ENCODE measurements at regions not wholly inside any gene's neighbourhood (a gene's known extent, or its start where the extent isn't known, plus 50 kb on each side); places are given as distances from the start of the nearest gene placed in this dataset.

GRCh38 chr5:61970218-61970617 lies 335.8 kb upstream of the KIF2A start:
- no peak for TF ChIP-seq CTCF (IDR thresholded peaks at IDR 0.05)
- no peak for ATAC-seq (ENCODE audit: low FRiP score)
- DNase-seq (ENCODE audit: low spot score), result no peak

- no peak for ATAC-seq (ENCODE audit: low FRiP score)
- no peak for DNase-seq (ENCODE audit: low spot score)
- no peak for TF ChIP-seq CTCF (IDR thresholded peaks at IDR 0.05)
Observed at GRCh38 chr5:61974680-61975079, 331.3 kb upstream of the KIF2A start.

- ATAC-seq (ENCODE audit: low FRiP score), result no peak
Observed at GRCh38 chr5:61981886-61982285, 324.1 kb upstream of the KIF2A start.

GRCh38 chr5:61991430-61991829 lies 314.6 kb upstream of the KIF2A start:
- DNase-seq (ENCODE audit: low spot score) (no peak), ATAC-seq (ENCODE audit: low FRiP score) (no peak)
- no peak for TF ChIP-seq CTCF (IDR thresholded peaks at IDR 0.05)

More at GRCh38 chr5:61981886-61982285, 324.1 kb upstream of the KIF2A start:
- no peak for DNase-seq (ENCODE audit: low spot score)
- TF ChIP-seq CTCF (IDR thresholded peaks at IDR 0.05), result no peak

- no peak for TF ChIP-seq CTCF (IDR thresholded peaks at IDR 0.05)
- DNase-seq (ENCODE audit: low spot score), result no peak
- no peak for ATAC-seq (ENCODE audit: low FRiP score)
Observed at GRCh38 chr5:61991866-61992265, 314.1 kb upstream of the KIF2A start.

GRCh38 chr5:61993295-61993927 lies 312.6 kb upstream of the KIF2A start:
- no peak for TF ChIP-seq CTCF (IDR thresholded peaks at IDR 0.05)
- no peak for DNase-seq (ENCODE audit: low spot score)
- no peak for ATAC-seq (ENCODE audit: low FRiP score)

- no peak for DNase-seq (ENCODE audit: low spot score)
- TF ChIP-seq CTCF (IDR thresholded peaks at IDR 0.05), result no peak
- no peak for ATAC-seq (ENCODE audit: low FRiP score)
Observed at GRCh38 chr5:61994171-61994570, 311.8 kb upstream of the KIF2A start.
